ENCODE measurements at regions not wholly inside any gene's neighbourhood (a gene's known extent, or its start where the extent isn't known, plus 50 kb on each side); places are given as distances from the start of the nearest gene placed in this dataset.

GRCh38 chrX:125407314-125407713 lies 87.6 kb downstream of the TEX13C start:
- Histone ChIP-seq H3K4me3 (no peak overlapping the region), H3K9me3 (no peaks in the 10 kb centered on the region), H3K27ac (no peak overlapping the region), H3K4me1 (no peaks in the 10 kb centered on the region), H3K27me3 (no peaks in the 10 kb centered on the region), H3K36me3 (no peaks in the 10 kb centered on the region)
- intact Hi-C loops (cut with DNase I; ENCODE audit: low total_unique reads), result no loop called here
- TF ChIP-seq CTCF (IDR thresholded peaks at IDR 0.05), result no peak
- no peak for DNase-seq

- Histone ChIP-seq H3K4me1 (no peaks in the 10 kb centered on the region), H3K27me3 (no peaks in the 10 kb centered on the region), H3K9me3 (no peaks in the 10 kb centered on the region), H3K4me3 (no peak overlapping the region), H3K27ac (no peak overlapping the region), H3K36me3 (no peaks in the 10 kb centered on the region)
- no peak for TF ChIP-seq CTCF (IDR thresholded peaks at IDR 0.05)
- intact Hi-C loops (cut with DNase I; ENCODE audit: low total_unique reads), result no loop called here
- DNase-seq, result no peak
Observed at GRCh38 chrX:125420809-125421208, 101.1 kb downstream of the TEX13C start.

GRCh38 chrX:125422986-125423385 lies 103.3 kb downstream of the TEX13C start:
- intact Hi-C loops (cut with DNase I; ENCODE audit: low total_unique reads), result no loop called here
- no peak for TF ChIP-seq CTCF (IDR thresholded peaks at IDR 0.05)

GRCh38 chrX:125424536-125424935 lies 104.9 kb downstream of the TEX13C start:
- Histone ChIP-seq H3K27me3 (no peaks in the 10 kb centered on the region), H3K9me3 (no peaks in the 10 kb centered on the region), H3K4me3 (no peak overlapping the region), H3K36me3 (no peaks in the 10 kb centered on the region), H3K4me1 (no peaks in the 10 kb centered on the region), H3K27ac (no peak overlapping the region)
- DNase-seq, result no peak
- no peak for TF ChIP-seq CTCF (IDR thresholded peaks at IDR 0.05)
- intact Hi-C loops (cut with DNase I; ENCODE audit: low total_unique reads), result no loop called here

More at GRCh38 chrX:125422986-125423385, 103.3 kb downstream of the TEX13C start:
- Histone ChIP-seq H3K9me3 (no peaks in the 10 kb centered on the region), H3K4me1 (no peaks in the 10 kb centered on the region), H3K27ac (no peak overlapping the region), H3K27me3 (no peaks in the 10 kb centered on the region), H3K36me3 (no peaks in the 10 kb centered on the region), H3K4me3 (no peak overlapping the region)
- DNase-seq, result no peak

GRCh38 chrX:125436855-125437254 lies 117.2 kb downstream of the TEX13C start:
- no peak for DNase-seq
- Histone ChIP-seq H3K4me1 (no peaks in the 10 kb centered on the region), H3K4me3 (no peak overlapping the region), H3K27ac (no peak overlapping the region), H3K9me3 (no peaks in the 10 kb centered on the region), H3K27me3 (no peaks in the 10 kb centered on the region), H3K36me3 (no peaks in the 10 kb centered on the region)
- intact Hi-C loops (cut with DNase I; ENCODE audit: low total_unique reads), result no loop called here
- TF ChIP-seq CTCF (IDR thresholded peaks at IDR 0.05), result peak in 1 of 2 experiments; percentile 19

GRCh38 chrX:125439194-125439849 lies 119.7 kb downstream of the TEX13C start:
- Histone ChIP-seq H3K4me1 (no peaks in the 10 kb centered on the region), H3K36me3 (no peaks in the 10 kb centered on the region), H3K27me3 (no peaks in the 10 kb centered on the region), H3K27ac (no peak overlapping the region), H3K4me3 (no peak overlapping the region), H3K9me3 (no peaks in the 10 kb centered on the region)
- no peak for DNase-seq
- no peak for TF ChIP-seq CTCF (IDR thresholded peaks at IDR 0.05)
- intact Hi-C loops (cut with DNase I; ENCODE audit: low total_unique reads), result no loop called here

Measured in tibial artery (tissue), 4 donors.